H9 (cell line): ENCODE measurements at regions not wholly inside any gene's neighbourhood (a gene's known extent, or its start where the extent isn't known, plus 50 kb on each side); places are given as distances from the start of the nearest gene placed in this dataset.

ENCODE experiments used
- DNase-seq: peaks from one replicate; pipeline ENCODE4 v3.0.0-alpha.2; 2017
- H2AFZ ChIP-seq: one replicate; pipeline ENCODE4 v1.6.1; 2013; ENCODE audit warnings: mild to moderate bottlenecking, low read length, control low read depth, moderate library complexity
- H2AK5ac ChIP-seq: 2 replicates; pipeline ENCODE4 v1.6.1; 2013; ENCODE audit warnings: low read length, control low read depth, mixed read lengths; ENCODE audit not compliant: insufficient read length
- H2BK120ac ChIP-seq: one replicate; pipeline ENCODE4 v1.6.1; 2013; ENCODE audit warnings: low read depth, mild to moderate bottlenecking, low read length, control low read depth, inconsistent platforms; ENCODE audit not compliant: poor library complexity, severe bottlenecking
- H2BK12ac ChIP-seq: 2 replicates; pipeline ENCODE4 v1.6.1; 2013; ENCODE audit warnings: low read length, control low read depth, mixed read lengths, low read depth; ENCODE audit not compliant: insufficient read length
- H2BK15ac ChIP-seq: 2 replicates; pipeline ENCODE4 v1.6.1; 2013; ENCODE audit warnings: low read depth, low read length, control low read depth
- H2BK20ac ChIP-seq: one replicate; pipeline ENCODE4 v1.6.1; 2013; ENCODE audit warnings: low read depth, mild to moderate bottlenecking, low read length, control low read depth, inconsistent platforms; ENCODE audit not compliant: poor library complexity, severe bottlenecking
- H2BK5ac ChIP-seq: 2 replicates; pipeline ENCODE4 v1.6.1; 2013; ENCODE audit warnings: low read length, control low read depth, mixed read lengths; ENCODE audit not compliant: insufficient read length
- H3K14ac ChIP-seq: 2 replicates; pipeline ENCODE4 v1.6.1; 2013; ENCODE audit warnings: low read length, control low read depth; ENCODE audit not compliant: insufficient read depth
- H3K18ac ChIP-seq: 2 replicates; pipeline ENCODE4 v1.6.1; 2013; ENCODE audit warnings: low read depth, mild to moderate bottlenecking, mixed read lengths, low read length, control low read depth; ENCODE audit not compliant: insufficient read length
- H3K23ac ChIP-seq: 2 replicates; pipeline ENCODE4 v1.6.1; 2013; ENCODE audit warnings: low read length, control low read depth, mixed read lengths, low read depth; ENCODE audit not compliant: insufficient read length
- H3K23me2 ChIP-seq: 2 replicates; pipeline ENCODE4 v1.6.1; 2013; ENCODE audit warnings: low read depth, mild to moderate bottlenecking, mixed read lengths, low read length, control low read depth; ENCODE audit not compliant: insufficient read length, poor library complexity, severe bottlenecking
- H3K27ac ChIP-seq: 2 replicates; pipeline ENCODE4 v1.5.1; 2013; ENCODE audit warnings: low read length, control low read depth, mixed read lengths, low read depth; ENCODE audit not compliant: insufficient read length
- H3K27me3 ChIP-seq: 2 replicates; pipeline ENCODE4 v1.6.1; 2013; ENCODE audit warnings: low read length, control low read depth, inconsistent platforms; ENCODE audit not compliant: insufficient read depth
- H3K4ac ChIP-seq: 2 replicates; pipeline ENCODE4 v1.6.1; 2013; ENCODE audit warnings: low read depth, mild to moderate bottlenecking, control low read depth, inconsistent platforms, low read length, moderate library complexity
- H3K4me1 ChIP-seq: 2 replicates; pipeline ENCODE4 v1.6.1; 2013; ENCODE audit warnings: low read length, control low read depth, inconsistent platforms; ENCODE audit not compliant: insufficient read depth
- H3K4me2 ChIP-seq: 2 replicates; pipeline ENCODE4 v1.6.1; 2013; ENCODE audit warnings: low read length, control low read depth, mixed read lengths; ENCODE audit not compliant: insufficient read length, insufficient read depth
- H3K56ac ChIP-seq: 2 replicates; pipeline ENCODE4 v1.6.1; 2013; ENCODE audit warnings: low read depth, mild to moderate bottlenecking, mixed read lengths, low read length, control low read depth; ENCODE audit not compliant: insufficient read length
- H3K79me1 ChIP-seq: 2 replicates; pipeline ENCODE4 v1.6.1; 2013; ENCODE audit warnings: low read depth, mild to moderate bottlenecking, moderate library complexity, low read length, control low read depth, inconsistent platforms; ENCODE audit not compliant: insufficient read depth, poor library complexity, severe bottlenecking
- H3K79me2 ChIP-seq: 2 replicates; pipeline ENCODE4 v1.6.1; 2013; ENCODE audit warnings: low read length, control low read depth, inconsistent platforms; ENCODE audit not compliant: insufficient read depth
- H3K9ac ChIP-seq: 2 replicates; pipeline ENCODE4 v1.6.1; 2013; ENCODE audit warnings: low read length, control low read depth, mixed read lengths; ENCODE audit not compliant: insufficient read length; ENCODE audit errors: extremely low read depth
- H3K9me3 ChIP-seq: one replicate; pipeline ENCODE4 v1.6.1; 2013; ENCODE audit warnings: low read depth, low read length, inconsistent platforms; ENCODE audit not compliant: control insufficient read depth
- H3T11ph ChIP-seq: one replicate; pipeline ENCODE4 v1.6.1; 2013; ENCODE audit warnings: mild to moderate bottlenecking, low read length, control low read depth, inconsistent platforms
- H4K20me1 ChIP-seq: one replicate; pipeline ENCODE4 v1.6.1; 2013; ENCODE audit not compliant: control insufficient read depth, insufficient read length, insufficient read depth
- H4K5ac ChIP-seq: 2 replicates; pipeline ENCODE4 v1.6.1; 2013; ENCODE audit warnings: low read depth, mild to moderate bottlenecking, mixed read lengths, low read length, control low read depth; ENCODE audit not compliant: insufficient read length
- H4K8ac ChIP-seq: replicated peaks from 2 replicates; pipeline ENCODE4 v1.6.1; 2013; ENCODE audit warnings: low read length, control low read depth, mixed read lengths, low read depth; ENCODE audit not compliant: insufficient read length
- H4K91ac ChIP-seq: 2 replicates; pipeline ENCODE4 v1.6.1; 2013; ENCODE audit warnings: low read depth, mild to moderate bottlenecking, moderate library complexity, mixed read lengths, low read length, control low read depth; ENCODE audit not compliant: insufficient read length
- H3K27ac Mint-ChIP-seq, 3 experiments: 2 replicates in 2 of 3; 3 replicates in 1 of 3; pipeline ENCODE4 v1.8.0; 2020 to 2021; ENCODE audit warnings: mixed read lengths in 3 of 3, mild to moderate bottlenecking in 1 of 3, moderate library complexity in 1 of 3
- H3K27me3 Mint-ChIP-seq: 2 replicates; pipeline ENCODE4 v1.8.0; 2021; ENCODE audit warnings: low read depth, mild to moderate bottlenecking, moderate library complexity, mixed read lengths
- H3K36me3 Mint-ChIP-seq, 3 experiments: 2 replicates in 2 of 3; 3 replicates in 1 of 3; pipeline ENCODE4 v1.8.0; 2020 to 2021; ENCODE audit warnings: low read depth in 3 of 3, mixed read lengths in 3 of 3; ENCODE audit not compliant: insufficient read depth in 1 of 3
- H3K4me1 Mint-ChIP-seq, 2 experiments: 2 replicates each; pipeline ENCODE4 v1.8.0; 2020; ENCODE audit warnings: mixed read lengths in 2 of 2
- H3K4me3 Mint-ChIP-seq, 2 experiments: 2 replicates in 1 of 2; 3 replicates in 1 of 2; pipeline ENCODE4 v1.8.0; 2020 to 2021; ENCODE audit warnings: mild to moderate bottlenecking in 2 of 2, mixed read lengths in 2 of 2, moderate library complexity in 1 of 2
- H3K9me3 Mint-ChIP-seq, 2 experiments: 2 replicates in 1 of 2; 3 replicates in 1 of 2; pipeline ENCODE4 v1.8.0; 2020; ENCODE audit warnings: mild to moderate bottlenecking in 2 of 2, mixed read lengths in 2 of 2, moderate library complexity in 1 of 2
- WGBS: extraction: QIAGEN DNeasy Blood & Tissue Kit; methylation state at CpG from one replicate; pipeline ENCODE4 v1.1.7; 2013; ENCODE audit warnings: missing lambda C conversion rate, low lambda C conversion rate, mixed read lengths; ENCODE audit not compliant: insufficient read length; ENCODE audit errors: extremely low coverage; 5-methylcytosine and 5-hydroxymethylcytosine counted together
- TF ChIP-seq, protein P1 (sequence below): fragments of 200-600 bp; sonication (generic); conservative IDR thresholded peaks from 3 replicates; pipeline ENCODE4 v1.8.0; 2021; ENCODE audit warnings: antibody characterized with exemption, mild to moderate bottlenecking

DNA sequence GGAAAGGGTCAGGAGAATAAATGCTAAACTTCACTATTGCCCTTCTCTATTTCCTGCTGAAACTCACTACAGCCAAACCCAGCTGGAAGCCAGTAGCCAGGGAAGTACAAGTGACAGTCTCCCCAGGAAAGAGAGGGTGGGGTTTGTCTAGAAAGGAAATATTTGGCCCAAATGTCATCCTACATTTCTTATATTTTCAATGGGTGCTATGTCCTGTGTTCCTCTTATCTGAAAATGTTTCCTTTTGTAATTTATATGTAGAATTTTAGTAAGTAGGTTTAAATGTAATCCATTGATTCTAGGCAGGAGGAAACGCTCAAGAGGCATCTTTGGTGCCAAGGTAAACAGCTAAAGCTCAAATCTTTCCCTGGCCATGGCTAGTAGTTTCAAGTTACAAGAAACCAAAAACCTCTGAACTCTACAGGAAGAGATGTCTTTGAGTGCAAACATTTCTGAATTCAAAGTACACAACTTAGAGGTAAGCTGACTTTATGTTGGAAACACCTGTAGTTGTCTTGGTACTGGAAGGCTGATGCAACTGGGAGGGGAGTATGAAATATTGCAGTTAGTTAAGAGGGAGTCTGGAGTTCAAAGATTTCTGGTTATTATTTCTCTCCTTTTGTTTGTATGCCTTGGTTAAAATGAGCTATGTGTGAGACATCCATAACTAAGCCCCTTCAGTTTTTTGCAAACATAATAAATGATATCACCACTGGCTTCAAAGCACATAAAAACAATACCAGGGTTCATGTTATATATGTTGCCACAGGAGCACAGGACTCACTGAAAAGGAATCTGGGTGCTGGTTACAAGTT, 356.1 kb upstream of the ZC3H15 start:
- H3K4me1 ChIP-seq = peaks cover 9% of the 10 kb centered on the region; the same call in 1 of the 2 replicates
- no peak overlapping the region for H2AFZ ChIP-seq
- DNase-seq = no peak
- no peak overlapping the region for H4K91ac ChIP-seq
- no peaks in the 10 kb centered on the region for H3K27me3 ChIP-seq
- H3K14ac ChIP-seq = no peak overlapping the region
- H3K23ac ChIP-seq = no peak overlapping the region
- no peak overlapping the region for H4K8ac ChIP-seq
- H2BK20ac ChIP-seq = no peak overlapping the region
- H2BK5ac ChIP-seq = no peak overlapping the region
- no peak overlapping the region for H2BK15ac ChIP-seq
- H3K56ac ChIP-seq = no peak overlapping the region
- H3K4ac ChIP-seq = no peak overlapping the region
- H3K18ac ChIP-seq = no peak overlapping the region
- H3K27ac ChIP-seq = peak overlapping the region; percentile 29
- no peaks in the 10 kb centered on the region for H3K79me1 ChIP-seq
- no peaks in the 10 kb centered on the region for H3K79me2 ChIP-seq
- no peaks in the 10 kb centered on the region for H4K20me1 ChIP-seq
- no peaks in the 10 kb centered on the region for H3K27me3 Mint-ChIP-seq
- H2BK12ac ChIP-seq = no peak overlapping the region
- H3K36me3 Mint-ChIP-seq = peaks cover 0 to 5% (median 0%) of the 10 kb centered on the region in 3 experiments; a peak in 1 of 7 replicates
- H2BK120ac ChIP-seq = no peak overlapping the region
- TF ChIP-seq, protein P1, sequence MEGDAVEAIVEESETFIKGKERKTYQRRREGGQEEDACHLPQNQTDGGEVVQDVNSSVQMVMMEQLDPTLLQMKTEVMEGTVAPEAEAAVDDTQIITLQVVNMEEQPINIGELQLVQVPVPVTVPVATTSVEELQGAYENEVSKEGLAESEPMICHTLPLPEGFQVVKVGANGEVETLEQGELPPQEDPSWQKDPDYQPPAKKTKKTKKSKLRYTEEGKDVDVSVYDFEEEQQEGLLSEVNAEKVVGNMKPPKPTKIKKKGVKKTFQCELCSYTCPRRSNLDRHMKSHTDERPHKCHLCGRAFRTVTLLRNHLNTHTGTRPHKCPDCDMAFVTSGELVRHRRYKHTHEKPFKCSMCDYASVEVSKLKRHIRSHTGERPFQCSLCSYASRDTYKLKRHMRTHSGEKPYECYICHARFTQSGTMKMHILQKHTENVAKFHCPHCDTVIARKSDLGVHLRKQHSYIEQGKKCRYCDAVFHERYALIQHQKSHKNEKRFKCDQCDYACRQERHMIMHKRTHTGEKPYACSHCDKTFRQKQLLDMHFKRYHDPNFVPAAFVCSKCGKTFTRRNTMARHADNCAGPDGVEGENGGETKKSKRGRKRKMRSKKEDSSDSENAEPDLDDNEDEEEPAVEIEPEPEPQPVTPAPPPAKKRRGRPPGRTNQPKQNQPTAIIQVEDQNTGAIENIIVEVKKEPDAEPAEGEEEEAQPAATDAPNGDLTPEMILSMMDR = no peak
- H3K4me1 Mint-ChIP-seq = peaks cover 49 to 58% of the 10 kb centered on the region in 2 experiments
- H2AK5ac ChIP-seq = no peak overlapping the region
- no peak overlapping the region for H4K5ac ChIP-seq
- no peaks in the 10 kb centered on the region for H3K9me3 Mint-ChIP-seq
- no peak overlapping the region for H3K4me3 Mint-ChIP-seq
- peak overlapping the region; percentile 2 to 96 (median 5); a peak in 5 of 7 replicates for H3K27ac Mint-ChIP-seq
- H3K23me2 ChIP-seq = no peaks in the 10 kb centered on the region
- H3T11ph ChIP-seq = no peak overlapping the region
- no peak overlapping the region for H3K9ac ChIP-seq
- no peak overlapping the region for H3K4me2 ChIP-seq
- no CpG with 5 or more reads among the region's 1 CpG for WGBS
- no peaks in the 10 kb centered on the region for H3K9me3 ChIP-seq
